ENCODE measurements at regions not wholly inside any gene's neighbourhood (a gene's known extent, or its start where the extent isn't known, plus 50 kb on each side); places are given as distances from the start of the nearest gene placed in this dataset.
"Not testable (repeated sequence)": the region's sequence is repeated elsewhere in the genome, so short reads cannot be mapped to it uniquely, and the experiment has no call there.

DNA sequence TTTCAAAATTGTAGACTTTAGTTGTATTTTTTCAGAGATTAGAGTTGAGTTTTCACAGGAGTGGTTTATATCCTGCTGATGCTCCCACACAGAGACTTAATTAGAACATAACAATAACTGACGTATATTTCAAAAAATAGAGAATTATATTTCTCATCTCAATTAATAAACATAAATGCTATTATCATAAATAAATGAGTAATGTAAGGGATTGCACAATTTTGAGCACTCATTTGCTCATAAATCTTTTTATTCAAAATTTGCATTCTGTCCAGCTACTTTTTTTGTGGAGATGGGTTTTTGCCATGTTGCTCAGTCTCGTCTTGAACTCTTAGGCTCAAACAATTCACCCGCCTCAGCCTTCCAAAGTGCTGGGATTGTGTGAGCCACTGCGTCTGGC lies 515.7 kb upstream of the RORB start:
- no peak for DNase-seq (ENCODE audit: low read depth, low spot score)

DNA sequence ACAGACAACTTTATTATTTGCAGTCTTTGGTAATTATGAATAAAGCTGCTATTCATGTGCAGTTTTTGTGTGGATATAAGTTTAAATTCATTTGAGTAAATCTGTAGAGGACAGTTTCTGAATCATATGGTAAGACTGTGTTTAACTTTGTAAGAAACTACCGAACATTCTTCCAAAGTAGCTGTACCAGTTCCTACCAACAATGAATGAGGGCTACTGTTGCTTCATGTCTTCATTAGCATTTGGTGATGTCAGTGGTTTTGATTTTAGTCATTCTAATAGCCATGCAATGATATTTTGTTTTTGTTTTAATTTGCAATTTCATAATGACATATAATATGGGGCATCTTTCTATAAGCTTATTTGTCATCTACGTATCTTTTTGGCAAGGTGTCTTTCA lies 501.3 kb upstream of the RORB start:
- no peak for DNase-seq (ENCODE audit: low read depth, low spot score)

DNA sequence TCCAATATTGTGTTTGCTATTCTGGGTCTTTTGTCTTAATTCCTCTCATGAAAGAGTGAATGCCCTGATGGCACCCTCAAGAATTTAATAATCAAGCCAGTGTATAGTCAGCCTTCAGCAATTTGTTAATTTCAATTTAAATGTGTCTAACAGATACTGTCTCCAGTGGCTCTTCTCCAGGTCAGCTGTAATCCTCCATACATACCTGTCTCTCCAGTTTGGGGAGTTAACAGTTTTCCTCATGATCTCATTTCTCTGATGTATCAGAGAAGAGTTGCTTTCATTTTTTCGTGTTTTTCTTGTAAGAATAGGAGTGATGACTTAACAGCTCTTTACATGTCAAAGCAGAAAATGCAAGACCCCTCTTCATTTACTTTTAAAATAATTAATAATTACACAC lies 500.3 kb upstream of the RORB start:
- DNase-seq (ENCODE audit: low read depth, low spot score), result no peak

DNA sequence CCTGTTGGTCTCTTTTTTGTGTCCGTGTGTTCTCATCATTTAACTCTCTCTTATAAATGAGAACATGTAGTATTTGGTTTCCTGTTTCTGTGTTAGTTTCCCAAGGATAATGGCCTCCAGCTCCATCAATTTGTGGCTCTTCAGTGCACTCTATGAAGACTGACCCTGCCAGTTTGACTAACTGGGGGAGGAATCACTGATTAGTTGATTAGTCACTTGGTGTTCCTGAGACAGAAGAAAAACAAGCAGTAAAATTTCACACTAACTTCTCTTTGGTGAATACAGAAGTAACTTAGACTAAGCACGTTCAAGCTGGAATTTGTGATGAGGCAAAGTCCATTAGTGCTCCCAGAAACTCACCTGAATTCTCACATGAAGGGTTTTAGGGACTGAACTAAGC lies 495.8 kb upstream of the RORB start:
- DNase-seq (ENCODE audit: low read depth, low spot score), result no peak

DNA sequence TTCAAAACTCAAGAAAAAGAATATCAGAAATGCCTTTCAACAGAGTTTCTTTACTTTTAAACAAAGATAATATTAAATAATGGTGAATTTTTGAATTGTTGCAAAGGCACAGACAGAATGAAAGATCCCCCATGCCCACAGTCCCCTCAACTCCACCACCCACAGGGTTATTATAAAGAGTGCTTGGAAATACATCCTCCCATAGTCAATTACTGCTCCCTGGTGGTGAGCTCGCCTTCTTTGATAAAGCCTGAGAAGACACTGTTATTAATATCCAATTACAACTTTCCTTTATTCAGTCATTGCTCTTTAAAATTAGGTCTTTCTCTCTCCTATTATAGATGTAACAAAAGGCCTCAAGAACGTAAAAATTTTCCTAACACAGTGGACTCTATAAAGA lies 490.2 kb upstream of the RORB start:
- no peak for DNase-seq (ENCODE audit: low read depth, low spot score)

DNA sequence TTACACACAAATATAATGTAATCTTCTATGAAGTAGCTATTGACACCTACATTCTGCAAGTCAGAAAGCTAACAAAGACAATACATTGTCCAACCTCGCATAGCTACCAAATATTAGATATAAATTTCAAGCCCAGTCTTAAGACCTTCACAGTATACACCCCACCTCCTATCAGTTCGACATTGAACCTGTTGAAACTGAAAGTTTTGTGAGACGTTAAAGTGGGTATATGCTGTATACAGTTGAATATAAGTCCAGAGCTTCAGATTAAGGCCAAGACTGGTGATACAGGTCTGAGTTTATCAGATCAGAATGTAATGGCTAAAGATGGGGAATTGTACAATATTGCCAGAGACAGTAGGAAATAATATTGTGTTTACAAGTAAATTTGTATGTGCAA lies 489.3 kb upstream of the RORB start:
- no peak for DNase-seq (ENCODE audit: low read depth, low spot score)

DNA sequence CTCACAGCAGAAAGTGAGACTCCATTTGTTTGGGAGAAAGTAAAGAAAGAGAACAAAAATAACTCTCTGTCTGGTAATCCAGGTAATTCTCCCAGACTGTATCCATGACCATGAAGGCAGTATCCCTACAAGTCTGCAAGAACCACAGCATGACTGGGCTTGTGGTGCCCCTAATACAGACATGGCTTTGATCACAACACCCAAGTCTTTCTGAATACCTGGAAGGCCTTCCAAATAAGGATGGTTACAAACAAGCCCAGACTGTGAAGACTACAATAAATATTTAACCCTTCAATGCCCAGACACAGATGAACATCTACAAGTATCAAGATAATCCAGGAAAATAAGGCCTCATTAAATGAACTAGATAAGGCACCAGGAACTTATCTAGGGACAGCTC lies 481.1 kb upstream of the RORB start:
- no peak for DNase-seq (ENCODE audit: low read depth, low spot score)

DNA sequence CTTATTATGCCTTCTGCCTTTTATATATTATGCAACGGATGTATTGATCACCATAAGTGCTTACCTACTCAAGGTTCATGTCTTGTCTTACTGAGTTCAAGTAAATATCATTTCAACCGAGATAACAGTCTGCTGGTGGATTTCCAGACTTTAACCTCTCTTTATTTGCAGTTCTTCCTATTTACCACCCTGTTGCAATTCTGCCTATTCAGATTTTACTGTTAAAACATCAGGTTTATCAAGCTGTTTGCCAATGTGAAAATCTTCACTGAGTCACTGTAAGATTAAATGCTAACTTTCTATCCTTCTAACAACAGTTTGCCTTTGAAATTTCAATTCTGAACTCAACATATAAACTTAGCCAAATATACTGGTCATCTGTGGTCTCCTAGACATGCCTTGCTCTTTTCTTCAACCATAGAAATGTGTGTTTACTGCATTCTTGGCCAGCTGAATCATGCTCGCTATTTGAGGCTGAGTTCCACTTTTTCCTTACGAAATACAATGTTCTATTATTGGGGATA lies 471.7 kb upstream of the RORB start:
- no peak for DNase-seq (ENCODE audit: low read depth, low spot score)

DNA sequence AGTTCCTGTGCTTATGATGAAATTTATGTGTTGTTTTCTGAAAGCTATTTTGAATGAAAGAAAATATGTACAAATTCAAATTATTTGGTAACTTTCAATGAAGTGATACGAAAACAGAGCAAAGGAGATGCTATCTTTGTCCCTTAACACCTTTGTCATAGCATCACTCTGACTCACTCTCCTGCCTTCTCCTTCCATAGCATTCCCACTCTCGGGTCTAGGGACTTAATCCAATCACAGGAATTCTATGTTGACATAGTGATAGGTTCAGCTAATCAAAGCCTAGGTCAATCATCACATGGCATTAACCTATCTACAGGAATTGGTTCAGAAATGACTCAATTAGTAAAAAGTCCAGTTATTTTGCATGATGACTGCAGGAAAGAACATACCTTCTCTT lies 464.7 kb upstream of the RORB start:
- DNase-seq (ENCODE audit: low read depth, low spot score), result no peak

DNA sequence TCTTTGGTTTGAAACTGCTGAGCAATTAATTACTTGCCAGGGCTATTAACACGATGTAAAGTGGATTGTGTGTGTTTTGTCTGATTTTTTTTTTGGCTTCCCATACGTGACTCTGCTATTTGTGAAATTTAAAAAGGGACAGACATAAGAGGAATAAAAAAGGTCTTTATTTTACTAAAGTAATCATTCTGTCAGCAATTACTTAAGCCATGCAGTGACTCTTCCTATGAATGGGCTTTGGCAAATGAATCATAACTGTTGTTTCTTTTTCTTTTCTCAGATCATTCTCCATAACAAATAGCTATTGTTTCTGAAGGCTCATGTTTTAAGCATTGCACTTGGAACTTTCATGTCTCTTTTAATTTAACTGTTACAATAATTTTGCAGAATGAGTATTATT lies 461.3 kb upstream of the RORB start:
- no peak for DNase-seq (ENCODE audit: low read depth, low spot score)

DNA sequence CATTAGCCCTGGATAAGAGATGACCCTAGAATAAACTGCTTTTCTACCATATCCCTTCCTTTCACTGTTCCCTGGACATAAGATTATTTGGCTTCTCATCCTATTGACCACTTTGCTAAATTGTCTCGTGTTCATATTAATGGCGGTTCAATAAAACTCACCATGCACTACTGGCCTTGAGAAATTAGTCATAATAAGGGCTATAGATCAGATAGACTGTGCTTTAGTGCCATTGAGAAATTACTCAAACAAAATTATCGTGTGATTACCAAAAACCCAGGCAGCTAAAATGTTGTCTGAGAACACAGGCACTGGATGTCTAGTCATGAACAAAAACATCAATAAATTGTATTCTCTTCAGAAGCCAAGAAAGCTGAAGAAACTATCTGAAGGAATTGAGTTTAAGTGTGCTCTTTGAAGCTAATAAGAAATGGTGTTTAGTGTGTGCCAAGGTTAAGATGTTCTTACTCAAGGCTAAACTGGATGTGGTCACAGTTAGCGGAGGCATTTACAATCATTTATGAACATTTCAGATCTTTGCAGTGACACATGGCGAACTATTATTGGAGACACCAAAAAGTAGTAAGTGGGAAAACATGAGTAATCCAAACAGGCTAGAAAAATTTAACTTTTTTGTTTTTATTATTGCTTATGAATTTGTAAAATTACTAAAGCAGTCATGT lies 460.4 kb upstream of the RORB start:
- no peak for DNase-seq (ENCODE audit: low read depth, low spot score)

DNA sequence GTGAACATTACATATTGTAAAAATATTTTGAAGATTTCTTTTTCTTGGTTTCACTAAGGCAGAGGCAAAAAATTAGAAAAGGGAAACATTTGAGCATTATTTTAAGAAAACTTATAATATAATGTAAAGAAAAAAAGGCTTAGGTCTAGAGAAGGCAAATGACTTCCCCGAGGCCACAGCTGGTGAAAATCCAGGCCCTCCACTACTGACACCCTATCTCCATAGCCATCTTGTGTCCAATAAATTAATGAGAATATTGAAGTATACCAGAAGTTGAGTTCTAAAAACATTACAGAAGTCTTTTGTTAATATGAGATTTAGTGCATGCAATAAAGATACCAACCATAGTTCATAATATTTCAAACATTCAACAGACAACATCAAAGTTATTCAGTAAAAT lies 459.9 kb upstream of the RORB start:
- no peak for DNase-seq (ENCODE audit: low read depth, low spot score)

DNA sequence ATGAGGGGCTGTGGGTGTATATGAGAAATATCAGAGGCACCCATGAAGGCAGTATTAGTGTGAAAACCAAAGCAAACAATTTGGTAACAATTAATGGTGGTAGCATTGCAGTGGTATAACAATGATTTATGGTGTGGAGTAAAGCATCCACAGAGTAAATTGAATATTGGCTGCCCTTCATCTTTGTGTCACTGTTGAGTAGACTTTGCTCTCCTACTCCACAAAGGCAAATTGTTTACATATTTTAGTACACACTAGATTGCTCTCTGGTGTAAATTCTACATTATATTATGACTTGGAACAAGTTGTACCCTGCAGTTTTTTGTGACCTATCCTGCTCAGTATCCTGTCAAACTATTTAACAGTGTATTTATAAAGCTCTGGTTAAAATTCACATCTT lies 455.5 kb upstream of the RORB start:
- no peak for DNase-seq (ENCODE audit: low read depth, low spot score)

DNA sequence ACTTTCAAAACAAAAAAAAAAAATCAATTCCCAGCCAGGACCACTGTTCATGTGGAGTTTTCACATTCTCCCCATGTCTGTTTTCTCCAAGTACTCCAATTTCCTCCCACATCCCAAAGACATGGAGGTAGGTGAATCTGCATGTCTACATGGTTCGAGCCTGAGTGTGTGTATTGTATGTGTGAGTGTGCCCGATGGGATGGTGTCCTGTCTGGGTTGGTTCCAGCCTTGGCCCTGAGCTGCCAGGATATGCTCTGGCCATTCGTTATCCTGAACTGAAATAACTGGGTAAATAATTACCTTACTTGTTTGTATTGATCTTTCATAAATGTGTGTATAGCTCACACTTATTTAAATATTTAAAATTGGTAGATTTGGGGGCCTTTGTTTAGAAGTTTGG lies 452.3 kb upstream of the RORB start:
- DNase-seq (ENCODE audit: low read depth, low spot score), result no peak

DNA sequence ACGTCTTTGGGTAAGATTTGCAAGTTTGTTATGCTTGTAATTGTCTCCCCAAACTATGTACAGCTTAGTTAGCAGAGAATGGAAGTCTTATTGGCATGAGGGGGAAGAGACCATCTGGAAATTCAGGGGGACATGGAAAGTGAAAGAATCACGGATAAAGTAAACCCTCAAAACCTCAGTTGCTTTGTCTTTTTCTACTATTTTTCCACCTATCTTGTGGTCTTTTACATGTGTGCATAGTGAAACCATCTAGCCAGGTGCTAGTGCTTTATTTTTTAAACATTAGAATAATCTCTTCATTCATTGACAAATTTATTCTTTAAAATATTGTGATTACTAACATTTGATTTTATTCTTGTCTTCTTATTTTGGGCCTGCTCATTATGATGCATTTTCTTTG lies 441.1 kb upstream of the RORB start:
- no peak for DNase-seq (ENCODE audit: low read depth, low spot score)

DNA sequence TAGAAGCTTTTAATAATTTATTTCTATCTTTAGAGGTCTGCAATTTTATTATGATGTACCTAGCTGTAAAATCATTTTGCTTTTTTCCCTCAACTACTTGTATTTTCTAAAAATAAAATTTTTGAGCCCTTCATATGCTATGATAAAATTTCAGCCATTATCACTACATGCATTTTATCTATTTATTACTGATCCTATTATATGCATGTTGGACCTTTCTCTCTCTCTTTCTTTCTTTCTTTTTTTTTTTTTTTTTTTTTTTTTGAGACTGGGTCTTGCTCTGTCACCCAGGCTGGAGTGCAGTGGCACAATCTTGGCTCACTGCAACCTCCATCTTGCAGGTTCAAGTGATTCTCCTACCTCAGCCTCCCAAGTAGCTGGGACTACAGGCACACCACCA lies 440.1 kb upstream of the RORB start:
- not testable (repeated sequence) for DNase-seq (ENCODE audit: low read depth, low spot score)

DNA sequence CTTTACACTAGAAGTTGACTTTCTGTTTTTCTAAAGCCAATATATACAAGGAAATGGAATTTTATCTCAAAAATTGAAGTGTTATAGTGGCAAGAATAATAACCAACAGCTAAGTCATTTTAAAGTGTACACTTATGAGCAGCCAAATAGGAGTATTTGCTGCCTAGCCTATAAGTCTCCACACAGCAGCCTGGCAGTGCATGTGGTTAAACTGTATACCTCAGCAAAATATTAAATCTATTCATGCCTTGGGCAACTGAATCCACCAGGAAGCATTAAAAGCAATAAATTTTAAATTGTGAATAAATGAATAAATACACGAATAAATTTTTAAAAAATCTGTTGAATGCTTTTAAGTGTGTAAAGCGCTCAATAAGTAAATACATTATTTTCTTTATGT lies 432.4 kb upstream of the RORB start:
- DNase-seq (ENCODE audit: low read depth, low spot score), result no peak

DNA sequence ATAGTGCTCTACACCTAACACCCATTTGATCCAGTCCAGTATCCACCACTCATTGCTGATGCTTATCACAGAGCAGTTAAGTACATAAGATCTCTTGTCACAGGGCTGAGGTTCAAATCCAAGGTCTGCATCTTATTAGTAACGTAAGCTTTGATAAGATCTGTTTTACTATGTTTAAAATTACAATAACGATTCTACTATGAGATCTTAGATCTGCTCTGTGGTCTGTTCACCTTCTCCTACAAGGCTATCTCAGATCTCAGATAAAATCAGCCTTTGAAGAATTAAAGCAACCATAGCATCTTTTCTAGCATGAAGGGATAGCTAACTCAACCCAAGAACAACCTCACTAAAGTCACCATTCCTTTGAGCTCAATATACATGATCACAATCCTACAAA lies 431.0 kb upstream of the RORB start:
- no peak for DNase-seq (ENCODE audit: low read depth, low spot score)

DNA sequence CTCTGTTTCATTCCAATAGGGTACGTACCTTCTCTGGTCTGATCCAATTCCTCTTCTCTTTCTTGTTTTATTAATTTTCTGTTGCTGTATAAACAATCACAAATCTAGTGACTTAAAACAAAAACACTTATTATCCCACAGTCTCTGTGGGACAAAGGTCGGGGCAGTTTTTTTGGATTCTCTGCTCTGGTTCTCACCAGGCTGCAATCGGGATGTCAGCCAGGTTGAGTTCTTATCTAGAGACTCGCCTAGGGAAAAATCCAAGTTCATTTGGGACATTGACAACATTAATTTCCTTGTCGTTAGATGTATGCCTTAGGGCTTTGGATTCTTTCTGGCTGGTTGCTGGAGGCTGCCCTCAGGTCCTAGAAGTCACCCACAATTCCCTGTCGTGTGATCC lies 430.5 kb upstream of the RORB start:
- no peak for DNase-seq (ENCODE audit: low read depth, low spot score)

DNA sequence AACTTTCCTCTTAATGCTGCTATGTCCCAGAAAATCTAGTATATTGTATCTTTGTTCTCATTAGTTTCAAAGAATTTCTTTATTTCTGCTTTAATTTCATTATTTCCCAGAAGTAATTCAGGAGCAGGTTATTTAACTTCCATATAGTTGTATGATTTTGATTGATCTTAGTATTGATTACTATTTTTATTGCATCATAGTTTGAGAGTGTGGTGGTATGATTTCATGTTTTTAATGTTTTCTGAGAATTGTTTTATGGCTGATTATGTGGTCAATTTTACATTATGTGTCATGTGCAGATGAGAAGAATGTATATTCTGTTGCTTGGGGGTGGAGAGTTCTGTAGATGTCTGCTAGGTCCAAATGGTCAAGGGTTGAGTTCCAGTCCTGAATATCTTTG lies 425.6 kb upstream of the RORB start:
- DNase-seq (ENCODE audit: low read depth, low spot score), result no peak

DNA sequence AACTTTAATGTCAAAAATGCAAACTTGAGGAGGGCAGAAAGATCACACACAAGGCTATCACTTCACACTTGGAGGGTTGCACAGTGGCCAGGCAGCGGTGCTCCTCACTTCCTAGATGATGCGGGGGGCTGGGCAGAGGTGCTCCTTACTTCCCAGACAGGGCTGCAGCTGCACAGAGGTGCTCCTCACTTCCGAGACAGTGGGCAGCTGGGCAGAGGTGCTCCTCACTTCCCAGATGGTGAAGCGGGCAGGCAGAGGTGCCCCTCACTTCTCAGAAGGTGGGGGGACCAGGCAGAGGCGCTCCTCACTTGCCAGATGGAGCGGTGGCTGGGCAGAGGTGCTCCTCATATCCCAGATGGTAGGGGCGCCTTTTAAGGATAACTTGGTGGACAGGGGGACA lies 423.2 kb upstream of the RORB start:
- no peak for DNase-seq (ENCODE audit: low read depth, low spot score)

DNA sequence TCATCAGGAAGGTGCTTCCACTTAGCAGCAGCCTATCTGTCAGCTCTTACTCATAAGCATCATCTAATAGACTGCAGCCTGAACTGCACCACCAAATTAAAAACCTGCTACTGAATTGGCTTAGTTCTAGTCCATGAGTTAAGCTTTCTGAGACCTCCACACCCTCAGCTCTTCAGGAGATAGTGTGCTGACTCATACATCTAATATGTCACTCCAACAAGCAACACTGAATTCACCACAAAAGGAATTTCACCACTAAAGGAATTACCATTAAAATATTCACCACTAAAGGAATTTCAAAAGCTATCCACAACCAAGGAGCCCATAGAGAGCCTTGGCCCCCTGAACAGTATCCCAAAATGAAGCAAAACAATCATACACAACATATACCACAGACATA lies 418.5 kb upstream of the RORB start:
- no peak for DNase-seq (ENCODE audit: low read depth, low spot score)

DNA sequence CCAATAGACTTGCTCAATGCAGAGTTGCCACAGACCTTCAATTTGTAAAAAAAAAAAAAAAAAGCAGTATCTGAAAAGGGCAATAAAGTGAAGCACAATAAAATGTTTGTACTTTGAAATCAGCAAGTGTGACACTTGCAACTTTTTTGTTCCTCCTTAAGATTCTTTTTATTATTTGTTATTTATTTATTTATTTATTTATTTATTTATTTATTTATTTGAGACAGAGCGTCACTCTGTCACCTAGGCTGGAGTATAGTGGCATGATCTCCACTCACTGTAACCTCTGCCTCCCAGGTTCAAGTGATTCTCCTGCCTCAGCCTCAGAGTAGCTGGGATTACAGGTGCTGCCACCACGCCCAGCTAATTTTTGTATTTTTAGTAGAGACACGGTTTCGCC lies 416.5 kb upstream of the RORB start:
- DNase-seq (ENCODE audit: low read depth, low spot score), result not testable (repeated sequence)
